ENCODE measurements at regions not wholly inside any gene's neighbourhood (a gene's known extent, or its start where the extent isn't known, plus 50 kb on each side); places are given as distances from the start of the nearest gene placed in this dataset.
"Not testable (repeated sequence)": the region's sequence is repeated elsewhere in the genome, so short reads cannot be mapped to it uniquely, and the experiment has no call there.

GRCh38 chr1:223952801-223953200 lies 107.1 kb upstream of the TP53BP2 start:
- H3K4me3 ChIP-seq (ENCODE audit: low read length): not testable (repeated sequence)
- peak; percentile 0 for DNase-seq (ENCODE audit: low read depth)

GRCh38 chr1:223951551-223951950 lies 105.8 kb upstream of the TP53BP2 start:
- not testable (repeated sequence) for DNase-seq (ENCODE audit: low read depth); H3K4me3 ChIP-seq (ENCODE audit: low read length)

GRCh38 chr1:223949944-223950343 lies 104.2 kb upstream of the TP53BP2 start:
- H3K4me3 ChIP-seq (ENCODE audit: low read length); DNase-seq (ENCODE audit: low read depth): not testable (repeated sequence)

- not testable (repeated sequence) for DNase-seq (ENCODE audit: low read depth); H3K4me3 ChIP-seq (ENCODE audit: low read length)
Observed at GRCh38 chr1:223948041-223948440, 102.3 kb upstream of the TP53BP2 start.

- not testable (repeated sequence) for H3K4me3 ChIP-seq (ENCODE audit: low read length); DNase-seq (ENCODE audit: low read depth)
Observed at GRCh38 chr1:223936592-223936991, 90.8 kb upstream of the TP53BP2 start.

GRCh38 chr1:223931476-223931875 lies 85.7 kb upstream of the TP53BP2 start:
- DNase-seq (ENCODE audit: low read depth); H3K4me3 ChIP-seq (ENCODE audit: low read length): not testable (repeated sequence)

GRCh38 chr1:223920805-223921204 lies 75.1 kb upstream of the TP53BP2 start:
- TF ChIP-seq CTCF (IDR thresholded peaks at IDR 0.05; ENCODE audit: insufficient read depth, low read depth, low read length, missing control alignments): peak; percentile 19
- DNase-seq (ENCODE audit: low read depth): not testable (repeated sequence)

GRCh38 chr1:223915476-223915875 lies 69.7 kb upstream of the TP53BP2 start:
- not testable (repeated sequence) for DNase-seq (ENCODE audit: low read depth); H3K4me3 ChIP-seq (ENCODE audit: low read length)

More at GRCh38 chr1:223920805-223921204, 75.1 kb upstream of the TP53BP2 start:
- H3K4me3 ChIP-seq (ENCODE audit: low read length): not testable (repeated sequence)

- not testable (repeated sequence) for H3K4me3 ChIP-seq (ENCODE audit: low read length); DNase-seq (ENCODE audit: low read depth)
Observed at GRCh38 chr1:223913715-223914114, 68.0 kb upstream of the TP53BP2 start.

GRCh38 chr1:223907943-223908587 lies 62.3 kb upstream of the TP53BP2 start:
- DNase-seq (ENCODE audit: low read depth); H3K4me3 ChIP-seq (ENCODE audit: low read length): not testable (repeated sequence)
- peak; percentile 31 for TF ChIP-seq CTCF (IDR thresholded peaks at IDR 0.05; ENCODE audit: insufficient read depth, low read depth, low read length, missing control alignments)

GRCh38 chr1:223903221-223903620 lies 57.5 kb upstream of the TP53BP2 start:
- DNase-seq (ENCODE audit: low read depth); H3K4me3 ChIP-seq (ENCODE audit: low read length): not testable (repeated sequence)

- not testable (repeated sequence) for H3K4me3 ChIP-seq (ENCODE audit: low read length)
- peak; percentile 50 for DNase-seq (ENCODE audit: low read depth)
Observed at GRCh38 chr1:223899775-223900174, 54.0 kb upstream of the TP53BP2 start.

GRCh38 chr1:223897097-223897496 lies 51.4 kb upstream of the TP53BP2 start:
- H3K4me3 ChIP-seq (ENCODE audit: low read length): not testable (repeated sequence)

GRCh38 chr1:223895950-223896349 lies 50.2 kb upstream of the TP53BP2 start:
- not testable (repeated sequence) for DNase-seq (ENCODE audit: low read depth); H3K4me3 ChIP-seq (ENCODE audit: low read length)

More at GRCh38 chr1:223897097-223897496, 51.4 kb upstream of the TP53BP2 start:
- DNase-seq (ENCODE audit: low read depth): not testable (repeated sequence)

Measured in epithelial cell of esophagus (primary cell).